Endothelial cell of umbilical vein (primary cell): ENCODE measurements at regions not wholly inside any gene's neighbourhood (a gene's known extent, or its start where the extent isn't known, plus 50 kb on each side); places are given as distances from the start of the nearest gene placed in this dataset.

Experiments
- BruUV-seq: library from RNA; stranded (reverse); fragments of 400-500 nt; replicated peaks from 2 replicates; lab custom pipeline; 2021; lab: Mats Ljungman, UMichigan
- CTCF ChIA-PET: fragments of 300-600, 350-600 bp; sonication (Branson Sonifier 250); formaldehyde crosslinking; loops from one replicate; lab custom pipeline; 2021; ENCODE audit warnings: antibody characterized with exemption, inconsistent platforms; lab: Charles Lee
- POLR2A ChIA-PET: fragments of 300-600, 350-600 bp; sonication (Branson Sonifier 250); formaldehyde crosslinking; loops from one replicate; lab custom pipeline; 2021; ENCODE audit warnings: antibody characterized with exemption, inconsistent platforms; lab: Charles Lee
- DNase-seq: peaks from one replicate; pipeline ENCODE4 v3.0.0-alpha.2; 2011; ENCODE audit warnings: low read depth, low spot score
- FAIRE-seq: peaks from 2 replicates; lab custom pipeline; 2011; peaks lifted over from hg19 to GRCh38; lab: Jason Lieb, UNC
- H2AFZ ChIP-seq: 2 replicates; pipeline ENCODE4 v1.6.0; 2012; ENCODE audit warnings: low read depth, low read length, control low read depth, inconsistent platforms
- H3K27ac ChIP-seq: 2 replicates; pipeline ENCODE4 v1.5.1; 2011; ENCODE audit warnings: low read depth, mild to moderate bottlenecking, control low read depth, low read length, moderate library complexity; ENCODE audit not compliant: insufficient read depth
- H3K27me3 ChIP-seq, 2 experiments: 2 replicates each; pipeline versions ENCODE4 v1.6.0 to v1.6.1; 2011; ENCODE audit warnings: low read length in 2 of 2, mixed read lengths in 1 of 2; ENCODE audit not compliant: control insufficient read depth in 2 of 2, insufficient read depth in 2 of 2
- H3K36me3 ChIP-seq, 2 experiments: 2 replicates in 1 of 2; 3 replicates in 1 of 2; pipeline ENCODE4 v1.5.1; 2011; ENCODE audit warnings: low read length in 2 of 2, mild to moderate bottlenecking in 1 of 2, moderate library complexity in 1 of 2; ENCODE audit not compliant: control insufficient read depth in 2 of 2, insufficient read depth in 2 of 2; ENCODE audit errors: extremely low read depth in 1 of 2
- H3K4me1 ChIP-seq: 3 replicates; pipeline ENCODE4 v1.5.1; 2011; ENCODE audit warnings: mild to moderate bottlenecking, low read length; ENCODE audit not compliant: control insufficient read depth, insufficient read depth; ENCODE audit errors: extremely low read depth
- H3K4me2 ChIP-seq: 2 replicates; pipeline ENCODE4 v1.6.1; 2011; ENCODE audit warnings: low read length, control low read depth, mixed read lengths; ENCODE audit not compliant: insufficient read depth
- H3K4me3 ChIP-seq, 3 experiments: fragments of 200-600 bp in 1 of 3; sonication (generic), shearing (Covaris generic) in 1 of 3; replicated peaks in 1 of 3; 2 replicates each; pipeline ENCODE4 v1.5.1; 2011 to 2016; ENCODE audit warnings: control low read depth in 3 of 3, low read length in 3 of 3, mild to moderate bottlenecking in 2 of 3, inconsistent platforms in 1 of 3, low read depth in 1 of 3, moderate library complexity in 1 of 3; ENCODE audit not compliant: insufficient read depth in 1 of 3
- H3K79me2 ChIP-seq: 2 replicates; pipeline ENCODE4 v1.6.0; 2012; ENCODE audit warnings: low read length, inconsistent platforms; ENCODE audit not compliant: control insufficient read depth, insufficient read depth
- H3K9ac ChIP-seq: replicated peaks from 2 replicates; pipeline ENCODE3; 2011; ENCODE audit warnings: low read length, control low read depth; ENCODE audit not compliant: insufficient read depth; ENCODE audit errors: extremely low read depth
- H3K9me1 ChIP-seq: replicated peaks from 3 replicates; pipeline ENCODE4 v1.6.0; 2011; ENCODE audit warnings: mild to moderate bottlenecking, low read length; ENCODE audit not compliant: control insufficient read depth, insufficient read depth; ENCODE audit errors: extremely low read depth
- H3K9me3 ChIP-seq: replicated peaks from 2 replicates; pipeline ENCODE4 v1.5.1; 2012; ENCODE audit warnings: low read length, inconsistent platforms; ENCODE audit not compliant: control insufficient read depth, insufficient read depth
- H4K20me1 ChIP-seq: replicated peaks from 2 replicates; pipeline ENCODE3; 2011; ENCODE audit warnings: mild to moderate bottlenecking, low read length; ENCODE audit not compliant: control insufficient read depth, insufficient read depth; ENCODE audit errors: extremely low read depth
- CTCF ChIP-seq, 2 donors: IDR thresholded peaks; 1 replicate in 1 of 2; 2 replicates in 1 of 2; pipeline ENCODE4 v1.5.1; 2011; ENCODE audit warnings: low read length in 2 of 2, mild to moderate bottlenecking in 2 of 2, moderate library complexity in 2 of 2, control low read depth in 1 of 2, inconsistent platforms in 1 of 2, low read depth in 1 of 2; ENCODE audit not compliant: insufficient read depth in 1 of 2; ENCODE audit errors: extremely low read depth in 1 of 2
- EZH2 ChIP-seq: IDR thresholded peaks from 2 replicates; pipeline ENCODE4 v1.6.1; 2012; ENCODE audit warnings: borderline replicate concordance, low read depth, mild to moderate bottlenecking, moderate library complexity, low read length, inconsistent platforms; ENCODE audit not compliant: severe bottlenecking
- FOS ChIP-seq: IDR thresholded peaks from 2 replicates; pipeline ENCODE4 v1.6.1; 2011; ENCODE audit warnings: mild to moderate bottlenecking, low read length, moderate library complexity, borderline replicate concordance; ENCODE audit not compliant: insufficient read depth
- GATA2 ChIP-seq: IDR thresholded peaks from 2 replicates; pipeline ENCODE4 v1.7.0; 2011; ENCODE audit warnings: low read depth, mild to moderate bottlenecking, moderate library complexity, mixed read lengths, low read length; ENCODE audit not compliant: insufficient read length, insufficient read depth
- JUN ChIP-seq: IDR thresholded peaks from 2 replicates; pipeline ENCODE4 v1.6.1; 2011; ENCODE audit warnings: borderline replicate concordance, low read depth; ENCODE audit not compliant: insufficient read length, insufficient read depth
- MAX ChIP-seq: IDR thresholded peaks from 2 replicates; pipeline ENCODE4 v1.6.1; 2011; ENCODE audit not compliant: insufficient read depth, insufficient read length
- MYC ChIP-seq: IDR thresholded peaks from one replicate; pipeline ENCODE4 v1.6.1; 2011; ENCODE audit warnings: mild to moderate bottlenecking, low read depth, low read length
- POLR2A ChIP-seq: IDR thresholded peaks from 2 replicates; pipeline ENCODE4 v1.6.1; 2012; ENCODE audit warnings: low read depth, mild to moderate bottlenecking, control low read depth, low read length
- POLR2AphosphoS5 ChIP-seq: IDR thresholded peaks from 2 replicates; pipeline ENCODE4 v1.6.1; 2012; ENCODE audit warnings: low read depth, mild to moderate bottlenecking, control low read depth, low read length, moderate library complexity; ENCODE audit not compliant: insufficient read depth
- dilution Hi-C: fragments of 300-500 bp; cut with MboI; formaldehyde crosslinking; loops from one replicate; pipeline ENCODE4 v1.15.0; 2019; ENCODE audit warnings: low sequenced_read_pairs; ENCODE audit not compliant: extremely low pct_ligation_motif_present
- intact Hi-C: fragments of 100-400 bp; cut with micrococcal nuclease; formaldehyde crosslinking; loops from one replicate; pipeline ENCODE4 v1.10.0; 2022

- FAIRE-seq (no peak), DNase-seq (no peak)
- no peaks in the 10 kb centered on the region for H4K20me1 ChIP-seq
- no peak overlapping the region for H3K4me3 ChIP-seq
- CTCF ChIA-PET: no interaction called here
- H3K36me3 ChIP-seq: no peaks in the 10 kb centered on the region
- no peaks in the 10 kb centered on the region for H3K4me1 ChIP-seq
- no peaks in the 10 kb centered on the region for H3K9me1 ChIP-seq
- no peak overlapping the region for H3K27ac ChIP-seq
- no peak overlapping the region for H3K9ac ChIP-seq
- no TSS peak for BruUV-seq
- H3K9me3 ChIP-seq: no peaks in the 10 kb centered on the region
- dilution Hi-C loops (no loop called here), intact Hi-C loops (no loop called here)
- H3K4me2 ChIP-seq: no peak overlapping the region
- POLR2A ChIA-PET: no interaction called here
- H2AFZ ChIP-seq: no peak overlapping the region
- no peak for TF ChIP-seq CTCF (IDR thresholded peaks at IDR 0.05; ENCODE audit: extremely low read depth in 1 of 2, insufficient read depth in 1 of 2, low read depth in 1 of 2, low read length in 2 of 2)
- TF ChIP-seq POLR2A: no peak
- no peak for TF ChIP-seq MYC
- TF ChIP-seq FOS: no peak
- no peak for TF ChIP-seq JUN
- TF ChIP-seq MAX: no peak
- TF ChIP-seq POLR2AphosphoS5: no peak
- no peak for TF ChIP-seq EZH2
- no peak for TF ChIP-seq GATA2
- no peaks in the 10 kb centered on the region for H3K79me2 ChIP-seq
- H3K27me3 ChIP-seq: no peaks in the 10 kb centered on the region
Observed at GRCh38 chr18:68500556-68500955, 214.4 kb downstream of the TMX3 start.
